ENCODE measurements at regions not wholly inside any gene's neighbourhood (a gene's known extent, or its start where the extent isn't known, plus 50 kb on each side); places are given as distances from the start of the nearest gene placed in this dataset.
"Not testable (repeated sequence)": the region's sequence is repeated elsewhere in the genome, so short reads cannot be mapped to it uniquely, and the experiment has no call there.

DNA sequence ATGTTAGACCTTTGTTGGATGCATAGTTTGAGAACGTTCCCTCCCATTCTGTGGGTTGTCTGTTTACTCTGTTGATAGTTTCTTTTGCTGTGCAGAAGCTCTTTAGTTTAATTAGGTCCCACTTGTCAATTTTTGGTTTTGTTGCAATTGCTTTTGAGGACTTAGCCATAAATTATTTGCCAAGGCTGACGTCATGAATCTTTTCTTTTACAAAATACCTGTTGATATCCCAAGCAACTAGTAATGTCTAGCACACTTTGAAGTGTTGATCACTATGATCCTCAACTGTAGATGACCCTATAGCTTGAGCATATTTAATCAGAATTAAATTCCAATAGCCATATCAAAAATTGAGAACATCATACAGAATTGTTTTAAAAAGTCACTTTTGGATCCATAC is 63.3 kb upstream of the HABP2 start:
- not testable (repeated sequence) for TF ChIP-seq SP1 (IDR thresholded peaks at IDR 0.05); CTBP1 (IDR thresholded peaks at IDR 0.05; ENCODE audit: borderline replicate concordance); BHLHE40 (IDR thresholded peaks at IDR 0.05; ENCODE audit: borderline replicate concordance); NFRKB (IDR thresholded peaks at IDR 0.05); LEF1 (IDR thresholded peaks at IDR 0.05; ENCODE audit: borderline replicate concordance); FOXM1 (IDR thresholded peaks at IDR 0.05; ENCODE audit: borderline replicate concordance); FOXK2 (IDR thresholded peaks at IDR 0.05)
- TF ChIP-seq, protein P1, sequence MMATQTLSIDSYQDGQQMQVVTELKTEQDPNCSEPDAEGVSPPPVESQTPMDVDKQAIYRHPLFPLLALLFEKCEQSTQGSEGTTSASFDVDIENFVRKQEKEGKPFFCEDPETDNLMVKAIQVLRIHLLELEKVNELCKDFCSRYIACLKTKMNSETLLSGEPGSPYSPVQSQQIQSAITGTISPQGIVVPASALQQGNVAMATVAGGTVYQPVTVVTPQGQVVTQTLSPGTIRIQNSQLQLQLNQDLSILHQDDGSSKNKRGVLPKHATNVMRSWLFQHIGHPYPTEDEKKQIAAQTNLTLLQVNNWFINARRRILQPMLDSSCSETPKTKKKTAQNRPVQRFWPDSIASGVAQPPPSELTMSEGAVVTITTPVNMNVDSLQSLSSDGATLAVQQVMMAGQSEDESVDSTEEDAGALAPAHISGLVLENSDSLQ (IDR thresholded peaks at IDR 0.05): not testable (repeated sequence)

Data from HEK293T (cell line).